GM18499 (cell line): ENCODE measurements at regions not wholly inside any gene's neighbourhood (a gene's known extent, or its start where the extent isn't known, plus 50 kb on each side); places are given as distances from the start of the nearest gene placed in this dataset.

Experiments
- ATAC-seq: cut with Tn5 transposase; IDR thresholded peaks from one replicate; pipeline ENCODE4 v1.9.1; 2021; ENCODE audit warnings: moderate number of reproducible peaks; ENCODE audit not compliant: insufficient read depth, unreplicated experiment

DNA sequence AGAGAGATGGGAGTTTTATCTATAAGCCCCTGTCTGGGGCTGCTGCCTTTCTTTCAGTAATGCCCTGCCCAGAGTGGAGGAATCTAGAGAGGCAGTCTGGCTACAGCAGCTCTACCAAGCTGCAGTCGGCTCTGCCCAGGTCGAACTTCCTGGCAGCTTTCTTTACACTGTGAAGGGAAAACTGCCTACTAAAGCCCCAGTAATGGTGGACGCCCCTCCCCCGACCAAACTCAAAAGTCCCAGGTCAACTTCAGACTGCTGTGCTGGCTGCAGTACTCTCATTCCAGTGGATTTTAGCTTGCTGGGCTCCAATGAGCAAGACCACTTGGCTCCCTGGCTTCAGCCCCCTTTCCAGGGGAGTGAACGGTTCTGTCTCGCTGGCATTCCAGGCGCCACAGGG is 65.9 kb upstream of the RARB start:
- ATAC-seq, result no peak

DNA sequence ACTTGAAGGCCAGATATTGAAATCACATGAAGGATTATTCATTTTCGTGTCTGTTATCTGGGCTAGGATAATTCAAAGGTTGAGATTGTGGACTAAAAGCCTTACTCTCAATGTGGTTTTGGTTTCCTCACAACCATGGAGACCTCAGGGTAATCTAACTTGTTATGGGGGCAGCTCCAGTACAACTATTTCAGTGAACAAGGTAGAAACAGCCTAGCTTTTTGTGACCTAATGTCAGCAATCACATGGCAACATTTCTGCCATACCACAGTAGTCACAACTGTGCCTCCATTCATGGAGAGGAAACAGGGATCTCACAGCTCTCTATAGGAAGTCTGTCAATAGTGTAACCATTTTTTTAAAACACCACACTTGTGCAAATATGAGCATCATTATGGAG is 62.4 kb upstream of the RARB start:
- no peak for ATAC-seq

DNA sequence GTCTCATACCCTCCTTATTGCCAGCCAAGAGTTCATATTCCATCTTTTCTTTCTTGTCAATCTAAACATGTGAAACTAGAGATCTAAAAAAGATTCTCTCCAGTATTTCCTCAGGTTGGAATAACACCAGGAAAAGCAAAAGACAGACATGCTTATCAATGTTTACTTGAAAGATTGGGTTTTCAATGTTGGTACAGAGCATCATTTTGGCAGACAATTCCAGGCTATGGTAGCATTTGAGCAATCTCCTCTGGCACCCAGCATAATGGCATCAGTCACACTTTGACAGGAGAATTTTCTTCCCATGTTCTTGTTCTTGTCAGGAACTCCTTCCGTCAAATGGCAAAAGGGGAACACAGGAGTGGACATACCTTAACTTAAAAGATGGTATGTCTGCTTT is 61.0 kb upstream of the RARB start:
- ATAC-seq, result no peak

- ATAC-seq, result no peak
Measured at GRCh38 chr3:25372167-25372566, 55.9 kb upstream of the RARB start.

DNA sequence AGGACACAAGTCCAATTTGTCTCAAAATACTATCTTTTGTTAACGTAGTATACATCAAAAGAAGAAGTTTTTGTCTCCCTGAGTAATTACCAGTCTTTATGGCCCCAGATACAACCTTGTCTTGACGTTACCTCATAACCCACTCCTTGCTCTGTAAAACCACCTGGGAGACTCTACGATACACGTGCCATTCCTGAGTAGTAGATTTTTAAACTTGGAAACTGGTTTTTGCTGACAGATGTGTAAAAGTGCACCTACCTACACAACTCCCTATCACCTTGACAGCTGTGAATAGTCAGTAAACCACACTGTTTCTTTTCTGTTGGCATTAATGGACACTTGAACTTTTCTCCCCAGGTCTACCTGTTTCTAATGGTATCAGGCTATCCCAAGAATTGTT is 51.7 kb upstream of the RARB start:
- no peak for ATAC-seq

GRCh38 chr3:25377042-25377441 is 51.0 kb upstream of the RARB start:
- ATAC-seq, result no peak
